Left ventricle myocardium superior (tissue), 1 donor: ENCODE measurements at regions not wholly inside any gene's neighbourhood (a gene's known extent, or its start where the extent isn't known, plus 50 kb on each side); places are given as distances from the start of the nearest gene placed in this dataset.
A peak's percentile ranks its signal among the peaks of the same experiment; 100 is the strongest.

Experiments used
- ATAC-seq: fragments of 200-7000 bp; cut with Tn5 transposase; one replicate; pipeline ENCODE4 v1.9.1; 2020; ENCODE audit warnings: mild to moderate bottlenecking, moderate library complexity
- DNase-seq: peaks from one replicate; pipeline ENCODE4 v3.0.0-alpha.2; 2020
- intact Hi-C: fragments of 100-400 bp; cut with micrococcal nuclease; formaldehyde crosslinking; loops from one replicate; pipeline ENCODE4 v1.11.0; 2022
- donor health status: DM: no; HTN: yes; CAD: no; lungs with severe emphysema.

DNA sequence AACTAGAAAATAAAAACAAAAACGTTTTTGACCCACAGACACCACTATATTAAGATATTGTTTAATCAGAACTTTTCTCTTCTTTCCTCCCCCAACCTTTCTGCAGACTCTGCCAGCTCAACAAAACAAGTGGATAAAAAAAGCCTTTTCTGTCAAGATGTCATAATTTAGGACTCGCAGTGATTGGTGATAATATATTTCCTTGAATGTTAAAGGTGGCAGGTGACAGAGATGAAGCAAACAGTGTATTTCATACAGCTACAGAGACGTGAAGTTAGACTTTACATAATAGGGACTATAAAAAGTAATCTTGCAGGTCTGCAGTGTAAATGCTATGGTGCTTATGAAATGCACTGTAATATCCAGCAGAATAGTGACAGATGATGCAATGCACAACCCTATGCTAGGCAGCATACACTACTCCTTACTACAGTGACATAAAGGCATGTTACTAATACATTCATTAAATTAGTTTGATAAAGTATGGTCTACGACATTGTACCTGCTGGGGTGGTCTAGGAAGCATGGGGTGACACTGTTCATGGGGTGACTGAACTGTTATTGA is 326.7 kb upstream of the GRAMD2B start:
- no peak for ATAC-seq
- intact Hi-C loops, result no loop called here
- no peak for DNase-seq

- intact Hi-C loops, result no loop called here
- DNase-seq, result no peak
- no peak for ATAC-seq
These were observed 325.3 kb upstream of the GRAMD2B start for GRCh38 chr5:126097876-126098275.

DNA sequence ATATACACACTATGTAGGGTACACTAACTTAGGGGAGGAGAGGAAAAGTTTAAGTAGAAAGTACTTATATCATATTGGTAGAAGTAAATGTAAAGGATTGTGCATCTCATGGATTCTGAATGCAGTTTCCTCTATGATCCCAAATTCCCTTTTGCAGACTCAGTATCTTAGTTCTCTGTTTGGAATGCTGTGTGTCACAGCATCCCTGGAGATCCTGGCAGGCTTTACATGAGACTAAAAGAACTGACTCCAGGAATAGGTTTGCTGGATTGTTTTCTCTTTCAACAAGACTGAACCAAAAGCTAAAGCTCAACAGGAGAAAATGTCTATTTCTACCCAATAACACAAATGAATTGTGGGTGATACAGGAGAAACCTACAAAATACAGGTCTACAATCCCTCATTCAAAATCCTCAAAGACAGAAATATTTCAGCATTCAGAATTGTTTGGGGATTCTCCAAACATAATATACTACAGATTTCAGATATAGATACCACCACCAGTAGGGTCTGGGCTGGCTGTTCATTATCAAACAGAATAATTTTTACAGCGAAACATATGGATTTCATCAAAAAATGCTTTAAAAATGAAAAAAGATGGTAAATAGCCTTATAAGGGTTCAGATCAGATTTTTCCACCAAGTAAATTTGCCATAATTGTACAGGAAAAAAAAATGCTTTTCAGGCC is 324.7 kb upstream of the GRAMD2B start:
- no peak for ATAC-seq
- intact Hi-C loops, result no loop called here
- no peak for DNase-seq

DNA sequence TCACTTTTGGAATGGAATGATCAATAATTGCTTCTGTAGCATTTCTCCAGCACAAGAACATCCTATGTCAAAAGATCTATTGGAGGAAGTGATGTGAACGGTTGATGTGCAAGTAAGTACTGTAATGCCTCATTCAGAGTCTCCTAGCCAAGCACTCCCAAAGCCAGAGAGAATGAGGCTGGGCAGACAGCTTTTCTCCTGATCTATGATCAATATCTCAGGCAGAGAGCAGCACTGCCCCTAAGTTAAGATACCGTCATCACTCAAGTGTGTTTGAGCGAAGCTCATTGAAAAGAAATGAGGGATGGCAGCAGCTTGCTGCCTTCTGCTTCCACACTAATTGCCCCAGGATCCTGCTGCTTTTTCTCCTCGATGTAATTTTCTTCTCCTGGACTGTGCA is 324.1 kb upstream of the GRAMD2B start:
- intact Hi-C loops, result no loop called here
- no peak for ATAC-seq
- DNase-seq, result no peak

- DNase-seq (no peak), ATAC-seq (peak; percentile 21)
- intact Hi-C loops, result no loop called here
These were observed 322.4 kb upstream of the GRAMD2B start for GRCh38 chr5:126100767-126101166.

DNA sequence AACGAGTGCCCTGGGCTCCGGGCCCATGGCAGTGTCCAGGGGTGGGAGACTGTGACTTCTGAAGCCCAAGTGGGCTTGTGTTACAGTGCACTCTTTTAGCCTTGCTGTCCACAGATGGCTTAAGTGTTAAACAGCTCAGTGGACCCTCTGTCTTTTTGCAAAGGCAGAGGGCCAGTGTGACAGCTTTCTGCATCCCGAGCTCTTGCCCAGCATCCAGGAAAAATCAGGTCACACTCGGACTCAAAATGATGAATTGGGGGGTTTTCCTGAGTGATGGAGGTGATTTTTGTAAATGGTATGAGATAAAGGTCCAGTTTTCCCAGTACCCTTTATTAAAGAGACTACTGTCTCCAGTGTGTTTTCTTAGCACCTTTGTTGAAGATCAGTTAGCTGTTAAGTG is 321.3 kb upstream of the GRAMD2B start:
- intact Hi-C loops, result no loop called here
- no peak for ATAC-seq
- no peak for DNase-seq

- ATAC-seq, result no peak
These were observed 320.2 kb upstream of the GRAMD2B start for GRCh38 chr5:126103050-126103449.

DNA sequence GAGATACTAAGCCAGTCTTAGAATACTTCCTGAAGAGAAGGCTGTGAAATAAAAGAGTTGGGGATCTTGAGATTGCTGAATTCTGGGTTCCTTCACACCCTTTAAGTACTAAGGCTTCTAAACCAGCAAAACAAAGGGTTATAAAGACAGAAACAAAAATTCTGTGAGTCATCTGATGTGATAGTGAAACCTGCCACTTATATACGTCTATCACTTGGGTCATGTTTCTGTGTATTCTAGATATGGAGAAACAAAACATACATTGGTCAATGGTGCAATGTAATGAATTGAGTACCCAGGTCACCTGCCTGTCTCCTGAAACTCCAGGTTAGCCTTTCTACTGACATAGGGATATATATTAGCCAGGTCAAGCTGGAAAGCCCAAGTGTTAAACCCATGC is 319.3 kb upstream of the GRAMD2B start:
- intact Hi-C loops, result no loop called here
- DNase-seq (no peak), ATAC-seq (no peak)

More at GRCh38 chr5:126103050-126103449, 320.2 kb upstream of the GRAMD2B start:
- intact Hi-C loops, result no loop called here
- DNase-seq, result no peak

DNA sequence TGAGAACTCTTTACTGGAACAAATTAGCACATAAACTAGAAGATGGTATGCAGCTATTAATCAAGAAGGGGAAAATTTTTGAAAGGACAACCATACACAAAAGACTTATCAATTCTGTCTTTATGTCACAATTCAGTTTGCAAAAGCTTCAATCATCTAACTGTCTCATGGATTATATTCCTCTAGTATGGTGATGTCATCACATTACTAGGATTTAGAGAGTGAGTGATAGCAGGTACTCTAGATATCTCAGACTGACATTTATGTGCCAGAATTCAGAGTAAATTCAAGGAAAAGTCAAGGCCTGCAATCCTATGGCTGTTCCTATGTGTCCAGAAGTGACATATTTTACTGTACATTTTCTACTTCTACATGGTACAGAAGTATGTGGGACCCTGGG is 318.9 kb upstream of the GRAMD2B start:
- DNase-seq (no peak), ATAC-seq (no peak)
- intact Hi-C loops, result no loop called here

DNA sequence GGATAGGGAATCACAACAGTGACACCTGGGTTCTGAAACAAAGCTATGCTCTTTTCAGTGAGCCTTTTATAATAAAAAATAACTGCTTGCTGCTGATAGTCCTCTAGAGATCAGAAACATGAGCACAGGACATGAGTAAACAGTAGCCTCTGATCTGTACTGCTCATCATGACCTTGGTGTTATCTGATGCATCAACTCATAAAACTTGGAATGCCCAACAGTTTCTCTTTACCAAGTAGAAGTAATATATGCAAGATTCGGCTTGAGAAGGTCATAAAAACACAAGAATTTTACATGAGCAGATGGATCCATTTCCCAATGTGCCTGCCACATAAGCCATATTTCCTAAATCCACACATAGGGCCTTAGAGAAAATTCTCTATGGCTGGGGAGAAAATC is 318.3 kb upstream of the GRAMD2B start:
- no peak for ATAC-seq
- DNase-seq, result no peak
- intact Hi-C loops, result no loop called here

DNA sequence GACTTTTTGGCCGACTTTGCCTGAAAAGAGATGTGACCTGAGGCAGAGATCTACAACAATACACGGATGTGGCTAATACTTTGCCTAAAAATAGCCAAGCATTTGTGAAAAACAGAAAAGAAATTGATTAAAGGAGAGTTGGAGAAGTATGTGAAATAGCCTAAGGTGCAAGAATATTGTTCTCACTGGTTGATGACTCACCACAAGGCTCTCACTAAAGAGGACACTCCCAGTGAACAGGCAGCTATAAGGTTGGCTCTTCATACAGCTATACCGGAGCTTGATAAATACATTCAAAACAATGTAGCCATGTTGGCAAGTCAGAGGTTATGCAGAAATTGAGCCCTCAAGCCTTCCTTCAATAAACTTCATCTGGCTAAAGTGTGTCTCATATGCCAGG is 317.2 kb upstream of the GRAMD2B start:
- ATAC-seq (no peak), DNase-seq (no peak)
- intact Hi-C loops, result no loop called here

- intact Hi-C loops, result no loop called here
- DNase-seq (no peak), ATAC-seq (no peak)
These were observed 315.8 kb upstream of the GRAMD2B start for GRCh38 chr5:126107381-126107780.

GRCh38 chr5:126108470-126108869 is 314.7 kb upstream of the GRAMD2B start:
- ATAC-seq (no peak), DNase-seq (no peak)
- intact Hi-C loops, result no loop called here

- DNase-seq (no peak), ATAC-seq (no peak)
- intact Hi-C loops, result no loop called here
These were observed 308.1 kb upstream of the GRAMD2B start for GRCh38 chr5:126115059-126115629.

- no peak for ATAC-seq
- intact Hi-C loops, result no loop called here
- no peak for DNase-seq
These were observed 306.2 kb upstream of the GRAMD2B start for GRCh38 chr5:126117044-126117443.

- DNase-seq (no peak), ATAC-seq (no peak)
- intact Hi-C loops, result no loop called here
These were observed 303.2 kb upstream of the GRAMD2B start for GRCh38 chr5:126119887-126120442.

GRCh38 chr5:126120939-126121338 is 302.3 kb upstream of the GRAMD2B start:
- DNase-seq, result no peak
- intact Hi-C loops, result no loop called here
- ATAC-seq, result no peak

GRCh38 chr5:126122942-126123341 is 300.3 kb upstream of the GRAMD2B start:
- no peak for ATAC-seq
- DNase-seq, result no peak
- intact Hi-C loops, result no loop called here

DNA sequence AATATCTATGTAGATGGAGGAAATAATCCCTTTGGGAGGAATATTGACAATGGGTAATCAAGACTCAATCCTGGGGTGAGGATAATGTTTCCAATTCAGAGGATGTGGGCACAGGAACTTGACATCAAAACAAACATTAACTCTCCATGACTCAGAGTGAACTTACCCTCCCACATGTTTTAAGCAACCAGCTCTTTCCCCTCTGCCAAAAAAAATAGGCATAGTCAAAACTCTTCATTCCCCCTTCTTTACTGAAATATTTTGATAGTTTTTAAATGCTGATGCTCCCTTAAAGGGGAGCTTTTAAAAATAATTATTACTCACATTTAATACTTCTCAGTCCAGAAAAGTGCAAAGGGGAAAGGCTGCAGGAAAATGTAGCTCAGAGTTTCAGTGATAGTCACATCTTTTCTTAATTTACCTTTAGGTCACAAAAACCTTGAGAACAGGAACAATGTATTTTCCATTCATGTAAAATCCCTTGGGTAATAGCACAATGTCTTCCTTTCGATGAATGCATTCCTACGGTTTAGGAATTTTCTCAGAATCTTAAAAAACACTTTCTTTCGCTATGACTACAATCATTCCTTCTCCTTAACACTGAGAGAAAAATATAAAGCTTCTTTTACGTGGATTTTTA is 298.4 kb upstream of the GRAMD2B start:
- intact Hi-C loops, result no loop called here
- ATAC-seq (no peak), DNase-seq (no peak)

DNA sequence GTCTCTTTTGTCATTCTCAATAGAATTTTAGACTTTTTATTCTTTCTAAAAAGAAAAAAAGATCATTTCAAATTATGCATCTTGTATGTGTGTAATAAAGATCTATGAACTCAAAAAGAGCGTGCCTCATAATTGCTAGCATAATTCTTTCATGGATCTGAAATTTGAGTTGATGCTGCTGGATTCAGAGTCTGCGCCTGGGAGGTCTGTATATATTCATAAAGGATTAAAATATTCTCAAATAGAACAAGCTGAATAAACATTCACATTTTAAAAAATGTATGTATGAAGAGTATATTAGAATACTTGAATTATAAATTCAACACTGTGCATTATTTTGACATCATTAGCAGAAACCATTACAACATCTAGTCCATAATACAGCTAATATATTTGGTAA is 297.8 kb upstream of the GRAMD2B start:
- intact Hi-C loops, result no loop called here
- ATAC-seq, result no peak

More for the DNA sequence above, 297.8 kb upstream of the GRAMD2B start:
- DNase-seq, result no peak
